GM18858 (cell line): ENCODE measurements at regions not wholly inside any gene's neighbourhood (a gene's known extent, or its start where the extent isn't known, plus 50 kb on each side); places are given as distances from the start of the nearest gene placed in this dataset.

ENCODE experiments used
- ATAC-seq: cut with Tn5 transposase; IDR thresholded peaks from one replicate; pipeline ENCODE4 v1.9.1; 2021; ENCODE audit not compliant: unreplicated experiment

DNA sequence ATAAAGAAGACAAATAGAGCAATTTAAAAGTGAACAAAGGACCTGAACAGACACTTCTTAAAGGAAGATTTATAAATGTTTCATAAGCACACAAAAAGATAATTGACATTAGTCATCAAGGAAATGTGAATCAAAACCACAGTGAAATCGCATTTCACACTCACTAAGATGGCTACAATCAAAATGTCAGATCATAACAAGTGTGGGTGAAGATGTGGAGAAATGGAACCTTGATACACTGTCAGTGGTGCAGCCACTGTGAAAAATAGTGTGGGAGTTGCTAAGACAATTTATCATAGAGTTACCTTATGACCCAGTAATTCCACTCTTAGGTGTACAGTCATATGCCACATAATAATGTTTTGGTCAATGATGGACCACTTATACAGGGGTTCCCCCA, 54.5 kb upstream of the HTR4 start:
- ATAC-seq = no peak

DNA sequence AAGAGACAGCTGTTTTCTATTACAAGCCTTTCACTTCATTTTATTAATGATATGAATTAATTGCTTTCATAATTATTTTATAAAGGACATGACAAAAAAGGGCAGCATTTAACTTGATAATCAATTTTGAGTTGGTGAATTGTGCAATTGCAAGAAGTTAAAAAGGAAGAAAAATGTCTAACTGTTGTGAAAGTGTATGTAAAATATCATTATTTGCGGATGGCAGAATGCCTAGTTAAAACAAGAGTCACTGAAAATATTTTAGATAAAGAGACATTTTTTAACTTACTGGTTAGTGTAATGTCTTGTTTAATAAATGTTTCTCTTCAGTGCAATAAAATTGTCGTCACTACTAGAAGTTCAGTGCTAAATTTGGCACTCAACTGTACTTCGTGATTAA, 57.6 kb upstream of the HTR4 start:
- ATAC-seq = no peak

DNA sequence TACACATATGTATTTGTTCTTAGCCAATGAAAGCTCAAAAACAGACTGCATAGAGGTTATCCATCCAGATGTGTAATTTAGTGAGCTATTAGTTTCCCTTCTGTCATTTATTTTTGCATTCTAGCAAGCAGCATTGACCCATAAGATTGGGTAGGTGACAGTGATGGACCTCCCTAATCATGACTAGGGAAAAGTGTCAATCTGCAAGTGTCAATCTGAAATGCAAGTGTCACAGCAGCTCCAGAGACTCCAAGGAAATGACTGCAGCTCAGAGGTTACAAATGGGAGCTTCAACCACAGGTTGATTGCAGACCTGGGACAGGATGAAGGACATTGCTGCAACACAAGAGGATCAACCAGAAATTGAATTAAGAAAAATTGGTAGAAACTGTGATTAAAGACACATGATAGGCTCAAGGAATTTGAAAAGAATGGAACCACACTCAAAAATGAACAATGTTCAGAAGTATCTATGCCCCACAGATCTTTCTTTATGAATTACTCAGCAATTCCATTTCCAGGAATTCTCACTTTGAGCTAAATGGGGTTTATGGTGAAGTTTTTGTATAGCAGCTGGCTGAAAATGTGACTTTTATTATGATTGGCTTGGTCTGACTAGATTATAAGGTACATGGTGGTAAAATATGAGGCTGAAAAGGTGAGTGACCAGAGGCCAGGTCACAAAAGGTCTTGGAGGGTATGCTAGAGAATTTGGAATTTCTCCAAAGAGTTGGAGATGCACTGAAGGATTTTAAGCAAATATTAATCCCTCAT, 59.6 kb upstream of the HTR4 start:
- no peak for ATAC-seq

DNA sequence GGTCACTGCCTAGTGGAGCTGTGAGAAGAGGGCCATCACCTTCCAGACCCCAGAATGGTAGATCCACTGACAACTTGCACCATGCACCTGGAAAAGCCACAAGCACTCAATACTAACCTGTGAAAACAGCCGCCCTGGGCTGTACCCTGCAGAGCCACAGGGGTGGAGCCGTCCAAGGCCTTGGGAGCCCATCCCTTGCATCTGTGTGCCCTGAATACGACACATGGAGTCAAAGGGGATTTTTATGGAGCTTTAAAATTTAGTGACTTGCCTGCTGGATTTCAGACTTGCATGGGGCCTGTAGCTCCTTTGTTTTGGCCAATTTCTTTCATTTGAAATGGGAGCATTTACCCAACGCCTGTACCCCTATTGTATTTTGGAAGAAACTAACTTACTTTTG, 62.4 kb upstream of the HTR4 start:
- ATAC-seq = no peak

DNA sequence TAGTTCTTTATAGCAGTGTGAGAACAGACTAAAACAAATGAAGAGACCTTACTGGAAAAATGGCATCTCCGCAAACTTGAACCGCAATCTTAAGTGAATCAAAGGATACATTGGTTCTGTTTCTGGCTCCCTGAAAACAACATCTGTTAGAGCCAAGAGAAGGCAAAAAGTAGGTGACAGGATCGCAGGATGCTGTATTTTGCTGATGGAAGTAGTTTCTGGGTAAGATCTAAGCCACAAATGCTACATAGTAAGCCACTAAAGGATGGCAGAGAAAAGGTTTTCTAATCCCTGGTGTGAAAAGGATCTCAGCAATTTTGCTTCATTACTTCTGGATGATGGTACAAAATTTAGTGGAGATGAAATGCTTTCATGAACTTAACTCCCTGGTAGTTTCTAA, 63.3 kb upstream of the HTR4 start:
- ATAC-seq = no peak

DNA sequence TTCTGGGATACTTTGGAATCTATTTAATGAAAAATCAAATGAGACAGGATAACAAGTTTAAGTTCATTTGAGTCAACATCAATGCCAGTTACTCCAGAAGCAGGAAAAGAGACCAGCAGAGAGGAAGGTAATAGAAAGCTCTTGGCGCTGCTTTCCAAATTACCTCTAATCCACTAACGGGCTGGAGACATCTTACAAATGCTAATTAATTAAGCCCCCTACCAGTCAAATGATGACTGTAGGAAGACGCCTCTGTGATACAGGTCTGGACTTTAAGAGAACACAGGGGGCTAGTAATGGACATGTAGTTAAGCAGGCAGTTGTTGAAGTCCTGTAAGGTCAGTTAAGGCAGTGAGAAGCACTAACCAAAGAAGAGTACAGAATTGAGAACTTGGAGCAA, 65.3 kb upstream of the HTR4 start:
- ATAC-seq = no peak

DNA sequence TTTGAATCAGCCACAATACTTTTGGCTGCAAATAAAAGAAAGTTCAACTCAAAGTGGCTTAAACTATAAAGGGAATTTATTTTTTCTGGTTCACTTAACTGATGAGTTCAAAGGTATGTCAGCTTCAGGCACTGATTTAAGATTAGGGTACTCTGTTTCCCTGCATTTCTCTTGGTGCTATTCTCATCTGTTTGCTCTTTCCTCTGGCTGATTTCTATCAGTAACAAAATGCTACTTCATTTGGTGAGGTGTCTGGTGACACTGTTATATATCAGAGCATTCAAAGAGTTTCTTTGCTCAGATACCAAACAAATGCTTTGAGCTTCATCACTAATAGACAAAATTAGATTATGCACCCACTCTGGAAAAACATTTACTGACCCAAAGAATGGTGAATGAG, 65.9 kb upstream of the HTR4 start:
- ATAC-seq = no peak

DNA sequence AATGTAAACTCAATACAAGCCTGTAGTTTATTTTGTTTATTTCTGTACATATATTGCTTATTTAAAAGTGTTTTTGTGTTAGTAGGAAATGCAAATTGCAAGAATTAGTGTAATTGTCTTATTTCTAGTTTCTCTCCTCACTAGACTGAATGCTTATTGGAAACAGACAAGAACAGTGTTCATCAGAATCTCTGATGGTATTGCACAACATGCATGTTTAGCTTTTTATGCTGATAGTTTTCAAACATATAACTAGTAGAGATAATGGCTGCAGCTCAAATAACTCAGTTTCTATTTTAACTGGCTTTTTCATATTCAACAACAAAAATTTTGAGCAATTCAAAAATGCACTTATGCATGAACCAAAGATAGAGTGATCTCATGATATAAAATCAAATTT, 68.8 kb upstream of the HTR4 start:
- no peak for ATAC-seq

DNA sequence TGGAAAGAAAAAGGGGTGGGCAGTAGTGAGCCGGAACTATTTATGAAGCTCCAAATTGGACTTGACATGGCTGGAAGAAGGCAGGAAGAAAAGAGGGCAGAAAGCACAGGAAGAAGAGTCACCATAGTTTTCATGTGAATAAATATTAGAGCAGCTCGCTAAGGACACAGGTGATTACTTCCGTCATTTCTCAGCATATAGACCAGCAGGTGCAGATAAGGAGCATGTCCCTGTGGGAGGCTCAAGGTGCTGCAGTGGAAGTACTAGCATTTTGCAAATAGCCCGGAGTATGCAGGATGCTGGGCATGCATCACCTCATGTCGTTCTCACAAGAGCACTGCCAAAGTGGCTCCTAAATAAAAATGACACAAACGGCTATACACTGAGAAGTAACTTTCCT, 71.3 kb upstream of the HTR4 start:
- ATAC-seq = no peak

DNA sequence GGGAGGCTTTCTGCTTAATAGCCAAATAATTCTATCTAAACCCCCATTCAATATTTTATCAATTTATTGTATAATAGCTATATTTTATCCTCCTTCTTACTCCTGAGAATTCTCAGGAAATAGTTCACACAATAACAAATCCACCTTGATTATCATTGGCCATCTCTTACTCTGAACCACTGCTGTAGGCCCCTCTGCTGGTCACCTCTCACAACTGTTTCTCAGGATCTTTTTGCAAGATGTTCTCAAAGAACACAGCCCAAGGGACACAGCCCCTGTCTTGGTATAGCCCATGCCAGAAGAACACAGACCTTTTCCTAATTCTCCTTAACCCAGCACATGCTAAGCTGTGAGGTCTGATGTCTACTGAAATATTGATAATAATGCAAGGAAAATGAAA, 74.9 kb upstream of the HTR4 start:
- no peak for ATAC-seq

DNA sequence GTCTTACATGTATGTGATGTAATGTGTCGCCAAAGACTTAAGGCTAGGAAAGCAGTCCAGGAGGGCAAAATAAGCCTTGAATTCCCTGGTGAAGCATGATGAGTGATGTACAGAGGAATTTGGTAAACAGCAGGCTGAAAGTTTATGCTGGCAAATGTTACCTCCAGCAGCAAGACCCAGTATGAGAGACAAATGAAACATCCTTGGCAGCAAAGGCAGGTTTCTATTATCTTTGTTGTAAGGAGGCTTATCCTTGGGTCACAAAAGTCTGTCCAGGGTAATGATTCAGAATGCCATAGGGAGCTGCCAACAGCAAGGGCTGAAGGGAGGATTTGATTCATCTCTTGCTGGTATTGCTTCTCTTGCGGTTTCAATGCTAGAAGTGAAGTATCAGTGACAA, 75.9 kb upstream of the HTR4 start:
- ATAC-seq = no peak

DNA sequence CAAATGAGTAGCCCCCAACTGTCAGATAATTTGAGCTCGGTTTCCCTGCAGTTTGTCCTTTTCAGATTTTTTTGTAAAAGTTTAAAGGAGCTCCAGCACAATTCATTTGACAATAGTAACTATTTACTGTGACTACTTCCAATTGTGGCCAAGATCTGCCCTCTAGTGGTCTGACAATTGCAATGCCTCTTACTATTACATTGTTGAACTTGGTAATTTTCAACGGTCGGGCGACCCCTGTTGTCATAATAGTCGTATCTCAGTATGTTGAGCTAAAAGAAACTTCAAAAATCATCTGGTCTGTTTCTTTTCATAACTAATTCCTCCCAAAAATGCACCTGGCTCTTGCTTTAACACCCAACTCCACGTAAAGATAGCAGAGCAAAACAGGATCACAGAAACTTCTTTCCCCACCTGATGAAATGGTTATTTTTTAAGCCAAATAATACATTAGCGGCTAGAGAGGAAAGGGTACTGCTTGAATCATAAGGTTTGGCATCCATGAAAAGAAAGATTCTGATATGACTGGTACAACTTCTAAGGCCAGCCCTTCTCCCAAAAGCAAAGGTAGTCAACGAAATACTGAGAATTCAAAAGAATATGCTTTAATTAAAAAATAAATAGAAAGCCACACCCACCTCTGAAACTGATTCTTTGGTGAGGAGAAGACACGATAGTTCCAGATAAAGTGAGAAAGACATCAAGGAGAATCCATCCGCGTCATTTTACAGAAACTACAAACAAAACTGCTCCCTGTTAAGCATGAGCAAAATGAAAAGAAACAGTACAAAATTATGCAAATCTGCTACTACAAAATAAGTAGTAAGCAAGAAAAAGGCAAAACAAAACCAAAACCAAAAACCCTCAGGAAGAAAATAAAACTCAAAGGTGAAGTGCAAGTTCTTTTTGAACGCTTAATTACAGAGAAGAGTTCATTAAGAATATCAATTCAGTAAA, 76.9 kb upstream of the HTR4 start:
- ATAC-seq = peak; percentile 85

DNA sequence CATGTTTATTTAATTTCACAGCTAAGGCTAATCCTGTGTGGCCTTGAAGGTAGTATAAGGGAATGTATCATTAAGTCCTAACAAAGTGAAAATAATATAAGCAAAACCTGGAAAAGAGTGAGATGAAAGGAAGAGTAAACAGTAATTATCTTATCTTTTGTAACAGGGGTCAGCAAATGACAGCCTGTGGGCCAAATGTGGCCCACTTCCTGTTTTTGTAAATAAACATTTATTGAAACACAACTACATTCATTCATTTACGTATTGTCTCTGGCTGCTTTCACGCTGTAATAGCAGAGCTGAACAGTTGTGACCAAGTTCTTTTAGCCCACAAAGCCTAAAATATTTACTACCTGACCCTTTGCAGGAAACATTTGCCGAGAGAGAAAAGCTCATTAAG, 78.4 kb upstream of the HTR4 start:
- ATAC-seq = no peak

DNA sequence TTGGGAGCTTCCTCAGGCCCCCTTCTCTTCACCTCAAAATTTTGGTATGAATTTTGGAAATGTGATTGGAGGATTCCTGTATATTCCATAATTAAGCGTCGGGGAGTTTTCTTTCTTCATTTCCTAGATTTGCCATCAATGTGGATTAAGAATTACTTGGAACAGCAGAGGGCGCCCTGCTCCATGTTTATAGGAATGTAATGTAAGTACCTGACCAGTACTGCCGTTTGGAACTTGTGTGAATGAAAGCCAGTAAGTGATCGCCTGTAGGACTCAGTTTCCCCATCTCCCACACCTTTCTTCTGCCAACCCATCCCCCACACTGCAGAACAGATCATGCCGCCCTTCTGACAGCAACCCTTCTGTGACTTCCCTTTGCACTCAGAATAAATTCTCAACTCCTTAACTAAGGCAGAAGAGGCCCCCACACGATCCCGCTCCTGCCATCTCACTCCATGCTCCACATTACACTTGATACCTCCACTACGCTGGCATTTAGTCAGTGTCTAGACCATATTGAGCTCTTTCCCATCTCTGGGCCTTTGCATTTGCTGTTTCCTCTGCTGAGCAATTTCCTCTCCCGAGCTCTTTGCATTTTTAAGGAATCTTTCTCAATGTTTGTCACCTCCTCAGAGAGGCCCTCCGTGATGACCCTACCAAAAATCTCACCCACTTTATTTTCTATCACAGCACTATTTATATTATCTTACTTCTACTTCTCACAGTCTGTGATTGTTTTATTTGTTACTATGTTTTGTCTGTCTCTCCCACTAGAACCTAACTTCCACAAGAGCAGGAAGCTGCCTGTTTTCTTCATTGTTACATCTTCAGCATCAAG, 79.5 kb upstream of the HTR4 start:
- no peak for ATAC-seq

DNA sequence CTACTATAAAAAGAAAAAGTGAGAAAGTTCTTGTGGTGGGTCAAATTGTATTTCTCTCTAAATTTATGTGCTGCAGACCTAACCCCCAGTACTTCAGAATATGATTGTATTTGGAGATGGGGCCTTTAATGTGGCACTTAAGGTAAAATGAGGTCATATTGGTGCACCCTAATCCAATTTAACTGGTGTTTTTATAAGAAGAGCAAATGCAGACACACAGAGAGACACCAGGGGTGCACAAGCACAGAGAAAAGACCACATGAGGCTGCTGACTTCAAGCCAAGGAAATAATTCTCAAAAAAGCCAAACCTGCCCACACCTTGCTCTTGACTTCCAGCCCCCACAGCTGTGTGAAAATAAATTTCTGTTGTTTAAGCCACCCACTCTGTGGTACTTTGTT, 80.2 kb upstream of the HTR4 start:
- ATAC-seq = no peak

DNA sequence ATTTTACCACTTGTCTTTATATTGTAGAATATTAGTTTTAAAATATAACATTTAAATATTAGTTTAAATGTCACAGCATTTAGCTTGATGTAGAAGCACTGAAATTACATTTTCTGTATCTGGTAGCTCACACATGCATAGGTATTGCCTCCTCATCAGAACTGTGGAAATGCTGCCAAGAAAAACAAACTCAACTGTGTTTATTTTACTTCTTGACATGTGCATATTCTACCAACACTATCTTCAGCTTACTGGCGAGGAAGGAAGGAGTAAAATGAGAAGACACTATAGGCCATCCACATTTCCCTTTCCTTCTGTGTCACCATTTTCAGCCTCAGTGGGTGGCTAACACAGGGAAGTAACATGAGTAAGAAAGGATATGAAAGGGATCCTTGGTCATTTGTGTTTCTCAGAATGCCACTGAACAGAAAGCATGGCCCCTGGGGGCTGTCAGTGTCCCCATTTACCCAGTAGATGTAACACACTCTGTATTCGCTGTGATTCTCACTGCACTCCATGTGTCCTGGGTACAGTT, 81.0 kb upstream of the HTR4 start:
- ATAC-seq = no peak

DNA sequence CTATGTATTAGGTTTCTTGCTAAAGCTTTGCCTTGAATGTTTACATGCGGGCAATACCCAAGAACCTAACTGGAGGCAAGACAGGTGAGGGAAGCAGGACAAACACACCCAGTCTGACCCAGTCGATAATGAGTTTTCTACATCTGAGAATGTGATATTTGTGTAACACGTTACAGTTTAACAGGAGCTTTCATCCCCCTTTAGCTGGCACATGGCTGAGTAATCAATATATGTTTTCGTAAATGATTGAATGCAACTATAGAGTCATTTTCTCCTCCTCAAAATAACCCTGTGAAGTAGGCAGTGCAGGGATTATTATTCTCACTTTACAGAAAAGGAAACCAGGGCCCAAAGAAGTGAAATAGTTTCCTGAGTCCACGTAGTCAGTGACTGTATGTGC, 84.7 kb upstream of the HTR4 start:
- no peak for ATAC-seq

DNA sequence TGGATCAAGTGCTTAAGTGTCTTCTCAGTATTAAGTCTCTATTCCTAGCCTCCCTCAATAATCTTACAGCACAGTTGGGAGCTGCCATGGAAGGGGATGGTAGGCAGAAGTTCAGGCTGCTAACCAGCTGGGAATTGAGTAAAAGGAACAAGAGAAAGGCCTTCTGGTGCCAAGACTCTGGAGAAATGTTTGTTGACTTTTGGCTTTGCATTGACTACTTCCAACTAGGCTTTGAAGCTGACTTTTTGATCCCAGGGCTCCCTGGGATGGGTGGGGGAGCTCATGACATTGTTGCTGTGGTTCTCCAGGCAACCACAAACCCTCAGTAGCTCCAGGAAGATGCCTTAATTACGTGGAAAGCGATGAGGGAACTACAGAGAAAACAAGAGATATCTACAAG, 85.2 kb upstream of the HTR4 start:
- ATAC-seq = no peak

DNA sequence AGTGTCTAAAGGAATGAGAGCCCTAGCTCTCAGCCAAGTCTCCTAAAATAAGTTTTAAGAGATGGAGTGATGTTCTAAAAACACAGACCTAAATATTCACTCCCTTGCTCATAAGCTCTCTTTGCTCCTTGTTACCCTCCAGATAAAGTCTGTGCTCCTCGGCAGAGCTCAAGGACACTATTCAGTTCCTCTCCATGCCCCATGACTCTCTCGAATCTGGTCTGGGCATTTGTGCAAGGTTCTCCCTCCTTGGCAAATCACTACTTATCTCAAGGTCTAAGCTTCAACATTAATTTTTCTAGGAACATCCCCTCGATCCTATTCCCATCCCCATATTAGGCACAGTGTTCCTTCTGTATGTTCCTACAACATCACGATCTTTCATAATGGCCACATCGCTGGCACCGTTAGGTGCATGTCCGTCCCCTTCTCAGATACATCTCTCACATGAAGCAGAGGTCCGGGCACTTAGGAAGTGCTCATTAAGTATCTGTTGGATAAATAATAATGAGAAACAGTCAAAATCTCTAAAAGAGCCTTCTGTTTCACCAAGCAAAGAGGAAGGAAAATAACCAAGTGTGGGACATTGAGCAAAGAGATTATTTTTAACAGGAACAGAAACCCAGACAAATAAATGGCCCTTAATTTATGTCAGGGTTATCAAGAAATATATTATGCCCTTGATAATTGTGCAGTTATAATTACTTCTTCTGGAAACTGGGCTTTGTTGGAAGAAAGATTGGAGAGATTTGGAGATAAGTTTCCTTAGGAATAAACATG, 85.9 kb upstream of the HTR4 start:
- ATAC-seq = no peak

DNA sequence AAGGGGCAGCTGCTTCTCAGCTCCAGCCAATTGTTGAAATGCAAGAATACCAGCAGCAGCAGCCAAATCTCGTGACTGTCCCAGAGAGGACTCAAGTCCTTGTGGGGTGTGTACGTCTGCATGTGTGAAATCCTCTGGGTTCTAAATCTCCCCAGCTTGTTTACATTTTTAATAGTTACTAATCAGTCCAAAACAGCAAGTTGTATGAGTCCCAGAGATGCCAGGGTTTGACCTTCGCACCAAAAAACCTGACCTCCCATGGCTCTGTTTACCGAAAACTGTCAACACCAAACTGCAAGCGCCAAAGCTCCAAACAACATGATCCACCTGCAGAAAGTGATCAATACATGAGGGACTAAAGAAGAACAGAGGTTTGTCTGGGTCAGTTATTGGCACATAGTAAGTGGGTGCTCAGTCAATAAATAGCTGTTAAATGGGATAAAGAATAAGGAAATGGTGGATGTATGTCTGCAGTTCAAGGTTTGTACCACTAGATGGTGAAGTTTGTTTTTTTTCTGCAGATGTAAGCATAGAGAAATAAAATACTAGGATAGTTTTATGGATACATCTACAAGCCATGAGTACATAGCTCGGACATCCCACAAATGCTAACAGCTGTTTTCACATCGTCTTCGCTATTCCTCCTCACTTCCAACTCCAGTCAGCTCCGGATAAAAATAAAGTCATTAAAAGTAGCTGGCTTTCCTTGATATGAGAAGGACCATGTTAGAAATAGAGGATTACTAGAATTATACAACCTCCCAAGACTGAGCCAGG, 85.3 kb upstream of the ADRB2 start:
- no peak for ATAC-seq
